ENCODE measurements at regions not wholly inside any gene's neighbourhood (a gene's known extent, or its start where the extent isn't known, plus 50 kb on each side); places are given as distances from the start of the nearest gene placed in this dataset.
A peak's percentile ranks its signal among the peaks of the same experiment; 100 is the strongest.

GRCh38 chr2:133948610-133949290 is 305.1 kb upstream of the MGAT5 start:
- no peak overlapping the region for H3K4me3 ChIP-seq (ENCODE audit: control extremely low read depth in 1 of 5, extremely low read depth in 1 of 5, insufficient read depth in 1 of 5, low read depth in 2 of 5, low read length in 4 of 5)
- H3K9ac ChIP-seq (ENCODE audit: low read length) = no peak overlapping the region
- no peak for TF ChIP-seq EZH2 (IDR thresholded peaks at IDR 0.05; ENCODE audit: borderline replicate concordance, insufficient read depth, low read depth, low read length, poor library complexity, severe bottlenecking)
- no peak for TF ChIP-seq CTCF (IDR thresholded peaks at IDR 0.05)
- Mint-ChIP-seq H3K9me3 (ENCODE audit: insufficient read depth) (no peaks in the 10 kb centered on the region), H3K4me1 (peaks cover 56% of the 10 kb centered on the region), H3K4me3 (no peak overlapping the region), H3K27ac (peak overlapping the region; percentile 54), H3K27me3 (no peaks in the 10 kb centered on the region)
- no peaks in the 10 kb centered on the region for H4K20me1 ChIP-seq (ENCODE audit: control insufficient read depth, insufficient read depth, low read length, poor library complexity, severe bottlenecking)
- peaks cover 56 to 69% of the 10 kb centered on the region in 2 donors for H3K4me1 ChIP-seq (ENCODE audit: control insufficient read depth in 2 of 2, insufficient read depth in 2 of 2, low read length in 2 of 2)
- no peak for DNase-seq
- intact Hi-C loops (cut with micrococcal nuclease) = no loop called here
- no CpG with 5 or more reads among the region's 2 CpGs for WGBS (ENCODE audit: insufficient coverage)
- ChIA-PET CTCF (interaction anchor here (2.7 kb wide), 1 partner anchor 62 kb away, joined by 14 read pairs; no protein-coding TSS in a partner anchor), POLR2A (no interaction called here)
- H3K27me3 ChIP-seq (replicated peaks in 1 of 4; ENCODE audit: control extremely low read depth in 1 of 4, control insufficient read depth in 3 of 4, insufficient read depth in 4 of 4, low read length in 3 of 4) = no peaks in the 10 kb centered on the region
- H3K36me3 ChIP-seq (replicated peaks in 1 of 2; ENCODE audit: control extremely low read depth in 1 of 2, control insufficient read depth in 1 of 2, extremely low read depth in 1 of 2, insufficient read depth in 2 of 2, low read length in 1 of 2) = no peaks in the 10 kb centered on the region
- no peaks in the 10 kb centered on the region for H3K9me3 ChIP-seq (ENCODE audit: control extremely low read depth in 1 of 3, control insufficient read depth in 2 of 3, insufficient read depth in 1 of 3, low read length in 2 of 3)
- ATAC-seq (ENCODE audit: low read depth) = no peak
- H3K27ac ChIP-seq (ENCODE audit: low read length in 2 of 2) = no peak overlapping the region
- peak overlapping the region; percentile 66 for H3K4me2 ChIP-seq (replicated peaks; ENCODE audit: low read depth, low read length, poor library complexity, severe bottlenecking)
- H2AFZ ChIP-seq (ENCODE audit: insufficient read depth, low read depth, low read length, poor library complexity, severe bottlenecking) = no peak overlapping the region
- peaks cover 4% of the 10 kb centered on the region for H3K79me2 ChIP-seq (ENCODE audit: control insufficient read depth, insufficient read depth, low read length)

- Mint-ChIP-seq H3K4me3 (no peak overlapping the region), H3K9me3 (ENCODE audit: insufficient read depth) (no peaks in the 10 kb centered on the region), H3K27ac (peak overlapping the region; percentile 32), H3K27me3 (no peaks in the 10 kb centered on the region), H3K4me1 (peaks cover 65% of the 10 kb centered on the region)
- H3K9ac ChIP-seq (ENCODE audit: low read length) = no peak overlapping the region
- H3K27ac ChIP-seq (ENCODE audit: low read length in 2 of 2) = peak overlapping the region in 1 of 2 donors; percentile 73
- no peak overlapping the region for H3K4me3 ChIP-seq (ENCODE audit: control extremely low read depth in 1 of 5, extremely low read depth in 1 of 5, insufficient read depth in 1 of 5, low read depth in 2 of 5, low read length in 4 of 5)
- peaks cover 64 to 78% of the 10 kb centered on the region in 2 donors for H3K4me1 ChIP-seq (ENCODE audit: control insufficient read depth in 2 of 2, insufficient read depth in 2 of 2, low read length in 2 of 2)
- H4K20me1 ChIP-seq (ENCODE audit: control insufficient read depth, insufficient read depth, low read length, poor library complexity, severe bottlenecking) = no peaks in the 10 kb centered on the region
- ATAC-seq (ENCODE audit: low read depth) (no peak), DNase-seq (no peak)
- ChIA-PET POLR2A (interaction anchor here (0.6 kb wide), 1 partner anchor 490 kb away, joined by 3 read pairs; no protein-coding TSS in a partner anchor), CTCF (interaction anchor here (1.0 to 2.7 kb wide), 2 partner anchors 63 to 463 kb away, joined by 4 to 14 read pairs; no protein-coding TSS in a partner anchor)
- no peaks in the 10 kb centered on the region for H3K9me3 ChIP-seq (ENCODE audit: control extremely low read depth in 1 of 3, control insufficient read depth in 2 of 3, insufficient read depth in 1 of 3, low read length in 2 of 3)
- H3K36me3 ChIP-seq (replicated peaks in 1 of 2; ENCODE audit: control extremely low read depth in 1 of 2, control insufficient read depth in 1 of 2, extremely low read depth in 1 of 2, insufficient read depth in 2 of 2, low read length in 1 of 2) = no peaks in the 10 kb centered on the region
- H3K79me2 ChIP-seq (ENCODE audit: control insufficient read depth, insufficient read depth, low read length) = no peaks in the 10 kb centered on the region
- no peaks in the 10 kb centered on the region for H3K27me3 ChIP-seq (replicated peaks in 1 of 4; ENCODE audit: control extremely low read depth in 1 of 4, control insufficient read depth in 3 of 4, insufficient read depth in 4 of 4, low read length in 3 of 4)
- H2AFZ ChIP-seq (ENCODE audit: insufficient read depth, low read depth, low read length, poor library complexity, severe bottlenecking) = no peak overlapping the region
- intact Hi-C loops (cut with micrococcal nuclease) = no loop called here
- peak overlapping the region; percentile 66 for H3K4me2 ChIP-seq (replicated peaks; ENCODE audit: low read depth, low read length, poor library complexity, severe bottlenecking)
- TF ChIP-seq CTCF (IDR thresholded peaks at IDR 0.05) (no peak), EZH2 (IDR thresholded peaks at IDR 0.05; ENCODE audit: borderline replicate concordance, insufficient read depth, low read depth, low read length, poor library complexity, severe bottlenecking) (no peak)
- no CpG with 5 or more reads among the region's 3 CpGs for WGBS (ENCODE audit: insufficient coverage)
These were observed 304.3 kb upstream of the MGAT5 start for GRCh38 chr2:133949595-133949994.
